ENCODE measurements at regions not wholly inside any gene's neighbourhood (a gene's known extent, or its start where the extent isn't known, plus 50 kb on each side); places are given as distances from the start of the nearest gene placed in this dataset.

GRCh38 chr3:190973771-190974170, 111.3 kb upstream of the GMNC start:
- Histone ChIP-seq H2AFZ (replicated peaks; ENCODE audit: low read length, poor library complexity) (no peak overlapping the region), H4K91ac (ENCODE audit: insufficient read depth, low read depth, low read length) (no peak overlapping the region), H2BK120ac (ENCODE audit: low read depth, low read length) (no peak overlapping the region), H3K9me3 (ENCODE audit: control insufficient read depth, insufficient read depth, low read length) (no peaks in the 10 kb centered on the region), H2BK20ac (ENCODE audit: low read depth, low read length) (no peak overlapping the region), H4K20me1 (ENCODE audit: insufficient read depth, low read length) (no peaks in the 10 kb centered on the region), H3K9ac (ENCODE audit: low read depth, low read length) (no peak overlapping the region), H2AK5ac (ENCODE audit: low read depth, low read length) (no peak overlapping the region), H4K8ac (ENCODE audit: low read depth in 2 of 2, low read length in 2 of 2) (no peak overlapping the region), H3K4me2 (ENCODE audit: low read depth, low read length) (no peak overlapping the region), H3K27ac (ENCODE audit: insufficient read depth, low read length) (no peak overlapping the region), H2BK15ac (ENCODE audit: low read depth, low read length) (no peak overlapping the region), H2AK9ac (replicated peaks; ENCODE audit: low read depth, low read length, poor library complexity) (no peak overlapping the region), H3K27me3 (ENCODE audit: control insufficient read depth, insufficient read depth, low read length) (no peaks in the 10 kb centered on the region), H3K56ac (ENCODE audit: extremely low read depth, insufficient read depth, low read length) (no peak overlapping the region), H3K36me3 (ENCODE audit: control insufficient read depth, insufficient read depth, low read length) (no peaks in the 10 kb centered on the region), H3K4ac (ENCODE audit: low read depth, low read length) (no peak overlapping the region), H3K4me1 (ENCODE audit: control insufficient read depth, insufficient read depth, low read length) (0 out of 2 replicates have a peak, but pooled peaks cover 1% of the 10 kb centered on the region), H3K23ac (ENCODE audit: low read depth, low read length) (no peak overlapping the region), H3K14ac (replicated peaks; ENCODE audit: low read depth, low read length) (no peak overlapping the region), H4K5ac (ENCODE audit: low read depth, low read length) (no peak overlapping the region), H3K9me1 (ENCODE audit: insufficient read depth, low read length) (no peaks in the 10 kb centered on the region), H2BK5ac (ENCODE audit: low read depth, low read length, poor library complexity, severe bottlenecking) (no peak overlapping the region), H3K4me3 (ENCODE audit: insufficient read depth, low read depth, low read length) (no peak overlapping the region), H3K18ac (ENCODE audit: low read depth, low read length) (no peak overlapping the region), H3K79me1 (ENCODE audit: low read depth in 1 of 2, low read length in 2 of 2) (no peaks in the 10 kb centered on the region)
- CTCF ChIA-PET, result no interaction called here
- in situ Hi-C loops (cut with MboI; ENCODE audit: low sequenced_read_pairs) (no loop called here), intact Hi-C loops (cut with micrococcal nuclease) (no loop called here), dilution Hi-C loops (cut with HindIII; ENCODE audit: low sequenced_read_pairs, unreplicated experiment) (no loop called here)
- ATAC-seq (ENCODE audit: low read depth) (no peak), DNase-seq (no peak)
- no TSS peak for BruUV-seq (replicated peaks)
- WGBS, 2 experiments (ENCODE audit: extremely low coverage in 2 of 2, insufficient read length in 1 of 2), result no CpG with 5 or more reads among the region's 3 CpGs
- POLR2A ChIA-PET (ENCODE audit: unreplicated experiment), result no interaction called here
- TF ChIP-seq POLR2A (IDR thresholded peaks at IDR 0.05; ENCODE audit: low read depth, low read length), result no peak
- TF ChIP-seq CEBPB (IDR thresholded peaks at IDR 0.05; ENCODE audit: low read depth, low read length), result no peak
- no peak for TF ChIP-seq RFX5 (IDR thresholded peaks at IDR 0.05; ENCODE audit: low read depth, low read length)
- TF ChIP-seq USF2 (IDR thresholded peaks at IDR 0.05; ENCODE audit: low read depth, low read length), result no peak
- no peak for TF ChIP-seq NFE2L2 (IDR thresholded peaks at IDR 0.05; ENCODE audit: low read depth, low read length)
- TF ChIP-seq MAZ (IDR thresholded peaks at IDR 0.05; ENCODE audit: borderline replicate concordance, low read depth, low read length), result no peak
- TF ChIP-seq ELK1 (IDR thresholded peaks at IDR 0.05; ENCODE audit: borderline replicate concordance, low read depth, low read length), result no peak

Measured in IMR-90 (cell line).